ENCODE measurements at regions not wholly inside any gene's neighbourhood (a gene's known extent, or its start where the extent isn't known, plus 50 kb on each side); places are given as distances from the start of the nearest gene placed in this dataset.
"Not testable (repeated sequence)": the region's sequence is repeated elsewhere in the genome, so short reads cannot be mapped to it uniquely, and the experiment has no call there.

DNA sequence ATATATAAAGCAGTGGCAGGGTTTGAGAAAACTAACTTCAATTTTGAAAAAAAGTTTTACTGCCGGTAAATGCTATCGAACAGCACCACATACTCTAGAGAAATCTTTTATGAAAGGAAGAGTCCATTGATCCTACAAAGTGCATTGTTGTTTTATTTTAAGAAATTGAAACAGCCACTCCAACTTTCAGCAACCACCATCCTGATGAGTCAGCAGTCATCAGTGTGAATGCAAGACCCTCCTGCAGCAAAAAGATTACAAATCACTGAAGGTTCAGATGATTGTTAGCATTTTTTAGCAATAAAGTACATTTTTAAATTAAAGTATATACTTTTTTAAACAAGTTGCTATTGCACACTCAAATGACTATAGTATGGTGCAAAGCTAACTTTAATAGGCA is 1017.7 kb upstream of the CRIM1 start:
- DNase-seq (ENCODE audit: low read depth), result no peak

DNA sequence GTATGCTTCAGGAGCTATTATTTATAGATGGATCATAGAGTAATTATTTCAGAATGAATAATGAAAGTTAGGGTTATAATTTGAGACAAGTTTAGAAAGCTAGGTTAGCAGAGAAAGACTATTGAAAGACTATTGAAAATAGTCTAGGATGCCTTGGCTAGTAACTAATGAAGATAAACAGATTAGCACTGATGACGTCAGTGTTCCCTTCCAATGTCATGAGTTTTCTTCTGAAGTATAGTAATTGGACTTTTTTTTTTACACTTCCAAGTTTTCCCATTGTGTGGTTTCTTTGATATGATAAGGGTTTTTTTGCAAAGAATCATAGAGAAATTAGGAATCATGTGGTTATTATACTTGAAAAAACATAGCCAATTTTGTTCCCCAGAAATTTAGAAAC is 1041.5 kb upstream of the CRIM1 start:
- DNase-seq (ENCODE audit: low read depth), result no peak

DNA sequence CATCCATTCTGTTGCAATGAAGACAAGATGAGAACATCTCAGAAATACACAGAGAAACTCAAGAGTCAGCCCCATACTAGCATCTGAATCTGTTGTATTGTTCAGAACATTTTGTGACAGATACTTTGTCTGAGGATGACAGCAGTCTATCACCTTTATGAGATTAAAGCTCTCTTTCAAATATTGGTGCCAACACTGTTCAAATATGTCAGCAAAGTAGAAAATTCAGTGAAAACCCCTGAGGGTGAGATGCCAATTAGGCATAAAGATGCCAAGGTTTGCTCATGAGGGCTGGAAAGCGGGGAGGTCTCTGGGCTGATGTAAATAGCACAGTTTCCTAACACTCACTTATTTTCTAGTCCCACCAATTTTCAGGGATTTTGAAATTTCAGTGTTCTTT is 1054.2 kb upstream of the CRIM1 start:
- DNase-seq (ENCODE audit: low read depth), result no peak

DNA sequence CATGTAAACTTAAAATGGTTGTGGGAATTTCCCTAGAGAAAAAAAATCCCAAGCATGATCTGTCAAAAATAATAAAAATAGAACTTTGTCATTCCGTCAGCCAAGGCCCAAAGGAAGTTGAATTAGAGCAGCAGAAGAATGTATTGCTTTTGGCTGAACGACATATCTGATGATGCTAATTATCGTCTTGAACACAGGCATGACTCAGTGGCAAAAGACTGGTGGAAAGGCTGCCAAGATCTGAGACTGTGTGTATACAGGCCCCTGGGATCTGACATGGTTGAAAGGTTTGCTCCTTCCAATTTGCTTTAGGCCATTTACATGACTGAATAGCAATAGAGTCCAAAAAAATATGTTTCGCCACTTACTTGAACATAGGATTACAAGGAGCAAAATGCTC is 1057.1 kb upstream of the CRIM1 start:
- DNase-seq (ENCODE audit: low read depth), result peak; percentile 79

DNA sequence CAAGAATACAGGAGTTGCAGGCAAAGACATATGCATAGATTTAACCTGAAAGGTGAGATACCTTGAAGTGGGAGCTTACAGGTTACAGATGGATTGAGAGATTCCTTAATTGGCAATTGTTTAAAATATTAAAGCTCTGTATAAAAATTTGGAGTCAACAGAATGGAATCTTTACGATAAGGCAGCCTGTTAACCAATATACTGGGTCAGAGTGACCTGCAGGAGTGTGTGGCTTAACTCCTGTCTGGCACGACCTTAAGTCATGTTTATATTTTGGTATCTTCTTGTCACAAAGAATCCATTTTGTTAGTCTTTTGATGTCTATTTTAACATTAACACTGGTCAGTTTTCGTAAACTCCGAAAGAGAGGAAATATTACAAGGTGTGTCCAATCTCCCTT is 1058.2 kb upstream of the CRIM1 start:
- DNase-seq (ENCODE audit: low read depth), result no peak

DNA sequence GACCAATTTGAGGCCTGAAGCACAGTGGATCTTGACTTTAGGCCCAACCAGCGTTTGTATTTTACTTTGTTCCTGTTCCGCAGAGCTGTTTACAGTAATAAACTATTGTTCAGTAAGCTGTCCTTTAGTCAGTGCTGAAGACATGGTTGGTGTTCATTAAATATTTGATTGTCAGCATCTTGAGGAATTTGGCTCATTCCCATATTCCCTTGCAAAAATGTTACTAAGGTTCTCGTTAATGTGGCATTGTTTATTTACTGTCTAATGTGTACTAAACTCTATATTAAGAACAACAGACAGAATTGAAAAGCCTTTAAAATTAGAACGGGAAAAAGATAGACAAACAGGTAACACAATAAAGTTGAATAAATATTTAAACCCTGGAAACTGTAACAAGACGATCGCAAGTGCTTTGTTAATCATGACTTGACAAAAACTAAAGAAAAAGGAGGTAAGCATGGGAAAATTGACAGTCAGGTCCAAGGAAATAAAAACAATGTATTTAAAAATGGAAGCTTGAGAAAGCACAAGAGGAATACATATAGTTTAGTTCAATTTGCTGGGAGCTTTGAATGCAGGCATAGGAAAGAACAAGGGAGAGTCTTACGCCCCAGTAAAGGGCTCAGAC is 1060.8 kb upstream of the CRIM1 start:
- no peak for DNase-seq (ENCODE audit: low read depth)

DNA sequence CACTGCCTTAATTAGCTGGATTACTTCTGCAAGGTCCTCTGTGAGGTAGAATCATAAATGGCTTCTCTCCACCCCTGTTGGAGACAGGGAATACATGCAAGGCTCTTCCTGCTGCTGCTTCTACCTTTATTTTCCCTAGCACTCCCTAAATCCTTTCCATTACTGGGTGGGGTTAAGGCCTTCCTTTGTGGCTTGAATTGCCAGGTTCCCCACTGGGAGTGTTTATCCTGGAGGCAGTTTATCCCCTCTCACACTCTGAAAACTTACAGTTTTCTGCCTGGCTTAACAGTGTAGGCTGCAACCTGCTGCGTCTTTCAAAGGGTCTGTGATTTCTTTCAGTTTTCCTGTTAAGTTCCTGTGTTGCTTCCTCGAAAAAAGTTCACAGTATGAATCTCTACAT is 1062.3 kb upstream of the CRIM1 start:
- no peak for DNase-seq (ENCODE audit: low read depth)

DNA sequence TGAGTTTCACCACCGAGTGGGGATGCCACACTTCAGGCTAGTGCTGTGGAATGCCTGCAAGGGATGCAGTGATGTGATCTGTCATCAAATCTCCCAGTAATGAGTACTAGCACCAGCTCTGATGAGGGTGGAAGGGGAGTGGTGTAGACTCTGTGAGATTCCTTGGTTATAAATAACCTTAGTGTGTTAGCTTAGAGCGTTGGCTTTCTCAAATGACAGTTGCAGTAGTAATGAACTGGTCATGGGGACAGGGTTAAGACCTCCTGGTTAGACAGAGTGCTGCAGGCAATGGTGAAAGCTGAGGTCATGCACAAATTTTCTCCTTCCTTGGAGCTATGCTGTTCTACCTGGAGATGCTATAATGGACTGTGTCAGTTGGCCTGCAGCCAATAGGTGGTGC is 1063.4 kb upstream of the CRIM1 start:
- peak; percentile 5 for DNase-seq (ENCODE audit: low read depth)

DNA sequence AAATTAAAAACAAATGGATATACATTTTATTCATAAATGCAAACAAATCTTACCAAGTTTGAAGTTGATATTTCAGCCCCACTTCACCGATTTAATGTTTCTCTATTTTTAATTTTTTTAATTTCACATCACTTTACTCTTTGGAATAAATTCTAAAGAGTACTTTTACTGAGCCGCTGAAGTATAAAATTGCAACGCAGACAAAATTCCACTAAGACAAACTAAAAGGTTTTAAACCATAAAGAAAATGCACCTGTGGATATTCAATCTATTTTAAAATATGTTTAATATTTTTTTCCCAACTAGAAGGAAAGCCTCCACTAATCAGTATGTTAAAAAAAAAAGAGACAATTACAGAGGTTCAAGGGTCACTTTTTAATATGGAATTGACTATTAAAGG is 1073.9 kb upstream of the CRIM1 start:
- no peak for DNase-seq (ENCODE audit: low read depth)

DNA sequence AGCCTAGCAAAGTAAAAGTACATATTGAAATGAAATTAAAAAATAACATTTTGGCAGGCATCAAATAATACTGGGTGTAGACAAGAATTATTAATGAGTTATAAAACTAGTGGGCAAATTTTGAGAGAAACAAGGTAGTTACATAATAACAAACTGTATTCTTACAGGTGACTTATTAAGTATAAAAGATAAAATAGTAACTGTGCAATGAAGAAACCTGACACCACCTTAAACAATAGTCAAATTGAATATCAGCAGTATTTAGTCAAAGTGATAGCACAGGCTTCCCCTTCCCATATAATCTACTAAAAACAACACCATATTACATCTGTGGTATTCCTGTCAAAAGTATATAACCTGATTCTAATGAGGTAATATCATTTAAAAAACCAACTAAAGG is 1099.8 kb upstream of the CRIM1 start:
- DNase-seq (ENCODE audit: low read depth), result no peak

DNA sequence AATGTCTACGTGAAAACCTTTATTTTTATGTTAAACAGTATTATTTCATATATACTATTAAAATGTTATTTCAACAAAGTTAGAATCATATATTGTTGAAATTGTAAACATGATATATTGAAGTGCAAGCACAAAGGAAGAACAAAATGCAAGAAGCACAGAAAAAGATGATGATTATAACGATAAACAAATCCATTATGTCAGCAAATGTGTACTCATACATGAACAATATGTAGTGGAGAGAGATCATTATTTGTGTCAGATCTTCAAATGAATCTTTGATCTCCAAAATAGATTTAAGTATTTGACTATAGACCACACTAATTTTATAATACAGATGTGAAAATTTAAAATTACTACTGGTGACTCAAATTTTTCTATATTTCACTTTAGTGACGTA is 1104.4 kb upstream of the CRIM1 start:
- DNase-seq (ENCODE audit: low read depth), result no peak

DNA sequence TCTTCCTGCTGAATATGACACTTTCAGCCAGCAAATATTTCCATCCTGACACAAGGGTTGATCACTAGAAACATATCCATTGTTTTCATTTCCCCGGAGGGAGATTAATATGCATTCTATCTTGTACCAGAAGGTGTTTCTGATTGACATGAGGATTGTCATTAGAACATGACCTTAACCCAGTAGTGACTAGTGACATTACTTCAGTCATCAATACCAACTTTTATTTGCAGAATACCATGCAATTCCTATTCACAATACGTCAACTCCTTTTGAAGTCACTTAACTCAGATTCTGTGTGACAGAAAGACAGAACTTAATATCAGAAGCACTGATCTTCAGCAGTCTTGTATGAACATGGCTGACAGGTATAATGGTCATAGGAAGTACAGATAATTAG is 1108.9 kb upstream of the CRIM1 start:
- DNase-seq (ENCODE audit: low read depth), result no peak

DNA sequence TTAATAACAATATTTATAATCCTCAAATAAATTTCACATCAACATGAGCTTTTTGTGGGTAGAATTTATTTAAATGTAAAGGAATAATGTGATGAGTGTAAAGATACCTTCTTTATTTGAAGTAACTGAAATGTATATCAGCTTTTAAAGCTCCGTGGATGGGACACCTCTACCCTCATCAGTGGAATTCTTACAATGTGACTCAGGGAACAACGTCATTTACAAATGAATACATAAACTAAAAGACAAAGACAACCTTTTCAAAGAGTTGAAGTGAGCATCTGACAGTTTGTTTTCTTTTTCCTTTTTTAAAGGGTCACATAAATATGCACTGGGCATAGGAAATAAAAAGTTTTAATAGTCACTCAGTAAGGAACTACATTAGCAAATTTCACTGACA is 1127.0 kb upstream of the CRIM1 start:
- no peak for DNase-seq (ENCODE audit: low read depth)

DNA sequence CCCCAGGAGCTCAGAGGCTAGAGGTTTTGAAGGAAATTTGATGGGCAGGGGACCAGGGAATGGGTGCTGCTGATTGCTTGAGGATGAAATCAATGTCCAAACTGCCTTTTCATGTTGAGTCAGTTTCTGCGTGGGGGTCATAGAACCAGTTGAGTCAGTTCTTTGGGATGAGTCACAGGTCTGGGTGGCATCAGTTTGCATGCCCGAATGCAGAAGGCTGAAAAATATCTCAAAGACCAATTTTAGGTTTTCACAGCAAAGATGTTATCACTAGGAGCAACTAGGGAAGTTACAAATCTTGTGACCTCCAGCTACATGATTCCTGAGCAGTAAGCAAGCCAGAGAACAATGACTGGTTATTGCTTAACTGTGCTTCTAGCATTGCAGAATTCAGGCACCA is 1135.1 kb upstream of the CRIM1 start:
- DNase-seq (ENCODE audit: low read depth), result peak; percentile 20

DNA sequence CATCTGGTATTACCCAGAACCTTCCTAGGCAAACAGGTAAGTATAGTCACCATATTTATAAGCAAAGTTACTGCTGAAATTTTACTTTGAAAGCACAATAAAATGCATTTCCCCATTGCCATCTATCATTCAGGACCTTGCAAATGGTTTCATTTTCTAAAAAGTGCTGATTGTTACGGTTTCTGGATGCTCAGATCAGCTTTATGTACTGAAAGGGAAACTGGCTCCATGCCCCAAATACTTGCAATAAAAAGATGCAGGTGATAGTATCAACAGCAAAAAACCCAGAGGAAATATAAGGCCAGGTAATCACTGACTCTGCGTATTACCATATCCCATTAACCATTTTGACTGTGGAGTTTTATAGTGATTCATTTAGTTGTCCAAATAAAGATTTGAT is 1150.7 kb upstream of the CRIM1 start:
- no peak for DNase-seq (ENCODE audit: low read depth)

DNA sequence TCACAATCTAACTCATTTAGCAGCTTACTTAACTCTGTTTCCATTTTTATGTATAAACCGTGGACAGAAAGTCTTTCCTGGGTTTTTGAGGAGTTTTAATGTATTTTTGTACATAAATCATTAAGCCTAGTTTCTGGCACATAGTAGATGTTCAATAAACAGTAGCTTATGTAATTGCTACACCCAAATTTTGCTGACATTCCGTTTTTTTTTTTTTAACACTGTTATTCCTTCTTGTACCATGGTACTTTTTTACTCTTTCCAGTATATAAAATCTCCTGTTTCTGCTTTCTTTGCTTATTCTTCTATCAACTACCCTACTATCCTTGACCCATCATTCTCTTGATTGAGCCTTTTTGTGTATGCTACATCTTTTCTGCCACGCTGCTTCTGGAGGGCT is 1151.3 kb upstream of the CRIM1 start:
- DNase-seq (ENCODE audit: low read depth), result no peak

DNA sequence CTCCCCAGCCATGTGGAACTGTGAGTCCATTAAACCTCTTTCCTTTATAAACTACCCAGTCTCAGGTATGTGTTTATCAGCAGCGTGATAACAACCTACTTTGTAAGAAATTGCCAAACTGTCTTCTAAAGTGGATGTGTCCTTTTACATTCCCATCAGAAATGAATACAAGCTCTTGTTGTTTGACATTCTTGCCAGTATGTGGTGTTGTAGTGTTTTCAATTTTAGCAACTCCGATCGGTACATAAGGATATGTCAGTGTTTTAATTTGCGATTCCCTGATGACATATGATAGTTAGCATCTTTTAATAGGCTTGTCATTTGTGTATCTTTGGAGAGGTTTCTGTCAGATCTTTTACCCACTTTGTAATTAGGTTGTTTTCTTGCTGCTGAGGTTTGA is 1156.3 kb upstream of the CRIM1 start:
- peak; percentile 6 for DNase-seq (ENCODE audit: low read depth)

DNA sequence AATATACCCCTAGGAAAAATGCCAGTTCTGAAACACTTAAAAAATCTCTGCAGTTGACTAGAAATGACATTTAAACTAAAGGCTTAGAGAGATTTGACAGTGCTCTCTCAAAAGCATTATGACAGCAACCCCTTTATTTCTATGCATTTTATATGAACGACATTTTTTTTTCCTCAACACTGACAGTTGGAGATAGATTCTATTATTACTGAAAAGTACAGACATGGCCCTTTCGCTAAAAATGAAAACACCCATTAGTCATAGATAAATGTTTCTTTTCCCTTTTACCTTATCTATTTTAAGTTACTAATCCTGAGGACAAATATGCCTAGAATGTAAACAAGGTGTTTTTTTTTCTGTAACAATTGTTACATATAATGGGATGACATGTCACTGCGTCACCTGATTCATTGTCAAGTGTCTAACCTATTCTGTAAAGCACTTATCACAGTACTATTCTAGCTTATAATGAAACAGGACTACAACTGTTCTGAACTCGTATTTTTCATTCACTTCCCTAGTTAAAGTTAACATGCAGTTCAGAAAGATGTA is 1169.6 kb upstream of the CRIM1 start:
- no peak for DNase-seq (ENCODE audit: low read depth)

DNA sequence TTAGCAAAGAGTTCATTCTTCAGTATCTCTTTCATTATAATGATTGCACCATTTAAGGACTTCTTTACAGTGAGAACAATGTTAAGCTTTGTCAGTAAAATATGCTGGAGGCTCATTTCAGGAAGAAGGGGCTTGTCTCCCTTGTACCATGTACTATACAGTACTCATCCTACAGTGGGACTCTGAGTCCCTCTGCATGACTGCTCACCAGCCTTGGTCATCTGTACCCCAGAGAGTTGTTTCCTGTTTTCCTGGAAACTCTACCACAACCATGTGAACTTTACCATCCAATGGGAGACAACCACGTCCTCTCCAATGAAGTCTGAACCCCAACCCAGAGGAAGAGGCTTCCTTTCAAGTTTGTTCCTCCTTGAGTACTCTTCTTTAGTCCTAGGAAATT is 1171.1 kb upstream of the CRIM1 start:
- no peak for DNase-seq (ENCODE audit: low read depth)

DNA sequence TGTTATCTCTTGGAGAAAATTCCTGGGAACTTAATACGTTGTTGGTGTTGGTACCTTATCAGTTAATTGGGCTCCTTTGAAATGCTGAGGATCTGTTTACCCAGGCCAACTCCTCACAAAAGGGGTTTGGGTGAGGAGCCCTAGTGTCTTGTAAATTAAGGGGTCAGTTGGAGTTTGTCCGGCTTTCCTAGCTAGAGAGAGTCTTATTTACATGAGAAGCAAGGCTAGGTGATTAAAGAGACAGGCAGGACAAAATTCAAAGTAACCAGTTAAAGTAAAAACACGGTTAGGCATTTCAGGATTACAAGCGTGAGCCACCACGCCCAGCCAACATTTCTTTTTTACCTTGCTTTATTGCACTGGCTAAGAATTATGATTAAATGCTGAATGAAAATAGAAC is 1178.9 kb upstream of the CRIM1 start:
- not testable (repeated sequence) for DNase-seq (ENCODE audit: low read depth)

DNA sequence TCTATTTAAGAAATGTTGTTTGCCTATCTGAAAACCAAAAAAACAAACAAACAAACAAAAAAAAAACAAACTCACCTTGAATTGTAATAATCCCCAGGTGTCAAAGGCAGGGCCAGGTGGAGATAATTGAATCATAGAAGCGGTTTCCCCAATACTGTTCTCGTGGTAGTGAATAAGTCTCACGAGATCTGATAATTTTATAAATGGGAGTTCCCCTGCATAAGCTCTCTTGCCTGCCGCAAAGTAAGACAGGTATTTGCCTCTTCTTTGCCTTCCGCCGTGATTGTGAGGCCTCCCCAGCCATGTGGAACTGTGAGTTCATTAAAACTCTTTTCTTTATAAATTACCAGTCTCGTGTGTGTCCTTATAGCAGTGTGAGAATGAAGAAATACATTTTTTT is 1180.7 kb upstream of the CRIM1 start:
- no peak for DNase-seq (ENCODE audit: low read depth)

DNA sequence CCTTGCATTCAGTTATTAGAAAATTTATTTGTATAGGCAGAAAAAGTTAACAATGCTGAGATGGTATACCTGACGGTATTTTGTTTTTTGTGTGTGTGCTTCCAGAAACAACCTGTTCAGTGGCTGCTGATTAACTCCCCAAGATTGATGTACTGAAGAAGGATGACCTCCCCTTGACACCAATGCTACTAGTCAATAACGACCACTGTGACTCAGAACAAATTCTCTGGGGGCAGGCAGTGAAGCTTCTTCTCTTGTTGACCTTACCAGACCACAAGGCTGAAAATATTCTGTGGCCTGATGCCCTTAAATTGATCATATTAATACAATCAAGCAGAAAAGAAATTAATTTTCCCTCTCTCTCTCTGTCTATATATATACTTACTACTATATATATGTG is 1182.9 kb upstream of the CRIM1 start:
- no peak for DNase-seq (ENCODE audit: low read depth)

DNA sequence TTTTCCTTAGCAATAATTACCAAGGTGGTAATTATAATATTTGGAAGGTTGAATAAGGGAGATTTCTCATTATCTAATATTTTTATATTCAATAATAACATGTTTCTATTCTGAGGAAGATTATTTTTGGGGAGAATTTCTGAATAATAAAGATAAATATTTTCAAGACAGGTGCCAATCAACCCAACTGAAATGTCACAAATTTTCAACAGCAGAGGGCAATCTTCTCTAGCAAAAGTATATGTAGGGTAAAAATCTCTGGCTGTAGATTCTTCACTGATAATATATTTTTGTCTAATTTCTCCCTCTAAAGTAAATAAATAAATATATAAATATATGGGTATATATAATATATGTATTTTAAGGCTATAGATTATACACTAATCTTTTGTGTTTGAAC is 1187.2 kb upstream of the CRIM1 start:
- DNase-seq (ENCODE audit: low read depth), result no peak

DNA sequence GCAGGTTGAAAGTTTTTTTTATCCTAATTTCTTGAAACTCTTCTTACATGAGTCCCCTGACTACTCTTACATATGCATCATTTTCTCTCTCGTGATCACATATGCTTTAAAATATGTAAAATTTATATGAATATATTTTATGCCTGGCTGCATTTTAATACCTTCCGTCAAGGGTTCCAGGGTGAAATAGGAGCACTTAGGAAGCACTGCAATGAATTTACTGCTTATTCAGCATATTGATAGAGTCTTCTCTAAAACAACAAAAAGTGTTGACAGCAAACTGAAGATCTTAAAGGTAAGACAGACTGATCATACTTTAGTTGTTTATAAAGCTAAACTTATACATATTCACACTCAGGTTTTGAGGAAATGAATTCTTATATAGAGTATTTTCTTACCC is 1191.6 kb upstream of the CRIM1 start:
- no peak for DNase-seq (ENCODE audit: low read depth)

Data from M059J (cell line).